Fibroblast of gingiva (primary cell): ENCODE measurements at regions not wholly inside any gene's neighbourhood (a gene's known extent, or its start where the extent isn't known, plus 50 kb on each side); places are given as distances from the start of the nearest gene placed in this dataset.
"Not testable (repeated sequence)": the region's sequence is repeated elsewhere in the genome, so short reads cannot be mapped to it uniquely, and the experiment has no call there.

Experiments
- DNase-seq: peaks from one replicate; pipeline ENCODE4 v3.0.0-alpha.2; 2011; ENCODE audit warnings: low read depth

GRCh38 chr14:62409626-62410300, 635.5 kb downstream of the KCNH5 start:
- no peak for DNase-seq

GRCh38 chr14:62420847-62421246, 624.4 kb downstream of the KCNH5 start:
- no peak for DNase-seq

GRCh38 chr14:62428429-62429203, 616.6 kb downstream of the KCNH5 start:
- no peak for DNase-seq

GRCh38 chr14:62429683-62430082, 615.6 kb downstream of the KCNH5 start:
- DNase-seq, result no peak

- no peak for DNase-seq
Measured at GRCh38 chr14:62431496-62431895, 613.8 kb downstream of the KCNH5 start.

- DNase-seq, result no peak
Measured at GRCh38 chr14:62432955-62433354, 612.3 kb downstream of the KCNH5 start.

GRCh38 chr14:62436261-62436660, 609.0 kb downstream of the KCNH5 start:
- DNase-seq, result no peak

- DNase-seq, result no peak
Measured at GRCh38 chr14:62439210-62439609, 606.0 kb downstream of the KCNH5 start.

- no peak for DNase-seq
Measured at GRCh38 chr14:62443796-62444195, 601.5 kb downstream of the KCNH5 start.

GRCh38 chr14:62445570-62445969, 599.7 kb downstream of the KCNH5 start:
- DNase-seq, result no peak

- DNase-seq, result no peak
Measured at GRCh38 chr14:62451221-62451620, 594.0 kb downstream of the KCNH5 start.

GRCh38 chr14:62453226-62453625, 592.0 kb downstream of the KCNH5 start:
- DNase-seq, result no peak

- DNase-seq, result no peak
Measured at GRCh38 chr14:62455446-62455845, 589.8 kb downstream of the KCNH5 start.

GRCh38 chr14:62462988-62463387, 582.3 kb downstream of the KCNH5 start:
- no peak for DNase-seq

- no peak for DNase-seq
Measured at GRCh38 chr14:62468946-62469345, 576.3 kb downstream of the KCNH5 start.

- DNase-seq, result no peak
Measured at GRCh38 chr14:62470935-62471334, 574.3 kb downstream of the KCNH5 start.

GRCh38 chr14:62491146-62491545, 554.1 kb downstream of the KCNH5 start:
- DNase-seq, result no peak

GRCh38 chr14:62497708-62498107, 547.5 kb downstream of the KCNH5 start:
- DNase-seq, result no peak

GRCh38 chr14:62501021-62501750, 544.1 kb downstream of the KCNH5 start:
- no peak for DNase-seq

GRCh38 chr14:62505045-62505444, 540.2 kb downstream of the KCNH5 start:
- no peak for DNase-seq

GRCh38 chr14:62521309-62521708, 523.9 kb downstream of the KCNH5 start:
- DNase-seq, result not testable (repeated sequence)

GRCh38 chr14:62528296-62528695, 517.0 kb downstream of the KCNH5 start:
- DNase-seq, result no peak

GRCh38 chr14:62532181-62532580, 513.1 kb downstream of the KCNH5 start:
- no peak for DNase-seq
